Fibroblast of peridontal ligament (primary cell): ENCODE measurements at regions not wholly inside any gene's neighbourhood (a gene's known extent, or its start where the extent isn't known, plus 50 kb on each side); places are given as distances from the start of the nearest gene placed in this dataset.
"Not testable (repeated sequence)": the region's sequence is repeated elsewhere in the genome, so short reads cannot be mapped to it uniquely, and the experiment has no call there.

Experiments used
- DNase-seq: peaks from one replicate; pipeline ENCODE4 v3.0.0-alpha.2; 2010; ENCODE audit errors: extremely low read depth

DNA sequence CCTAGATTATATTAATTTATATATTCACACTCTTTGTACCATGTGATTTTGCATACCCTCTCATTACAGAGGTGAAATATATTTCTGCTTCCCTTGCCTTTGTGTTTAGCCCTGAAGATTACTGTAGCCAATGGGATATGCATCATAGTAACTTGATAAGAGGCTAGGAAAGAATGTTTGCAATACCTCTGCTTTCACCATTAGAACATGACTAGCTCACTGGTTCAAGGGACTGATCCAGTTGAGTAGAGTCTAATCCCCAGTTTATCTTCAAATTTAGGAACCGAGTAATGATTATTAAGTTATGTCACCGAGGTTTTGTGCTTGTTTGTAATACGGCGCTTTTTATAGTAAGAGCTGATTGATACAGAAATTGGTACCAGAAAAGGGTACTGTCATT, 552.6 kb upstream of the GJE1 start:
- no peak for DNase-seq

- no peak for DNase-seq
Observed at GRCh38 chr6:141576751-141577150, 556.0 kb upstream of the GJE1 start.

- DNase-seq, result peak; percentile 98
Observed at GRCh38 chr6:141562851-141563763, 569.6 kb upstream of the GJE1 start.

GRCh38 chr6:141562186-141562811, 570.4 kb upstream of the GJE1 start:
- no peak for DNase-seq

DNA sequence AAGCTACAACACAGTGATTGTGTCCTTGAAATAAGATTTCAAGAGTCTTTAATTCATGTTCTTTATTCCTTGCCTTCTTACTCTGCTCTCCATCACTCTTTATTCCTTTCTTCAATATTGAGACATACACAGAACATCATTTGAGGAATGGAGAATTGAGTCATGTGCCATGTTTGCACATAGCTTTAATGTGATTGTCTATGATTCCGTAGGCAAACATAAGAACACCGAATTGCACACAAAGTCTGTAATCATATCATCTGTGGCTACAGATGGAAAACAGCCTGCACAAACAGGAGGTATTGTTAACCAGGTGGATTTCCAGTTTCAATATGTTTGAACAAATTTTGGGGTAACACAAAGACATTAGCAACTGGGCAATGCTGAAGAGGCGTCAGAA, 571.6 kb upstream of the GJE1 start:
- DNase-seq, result no peak

DNA sequence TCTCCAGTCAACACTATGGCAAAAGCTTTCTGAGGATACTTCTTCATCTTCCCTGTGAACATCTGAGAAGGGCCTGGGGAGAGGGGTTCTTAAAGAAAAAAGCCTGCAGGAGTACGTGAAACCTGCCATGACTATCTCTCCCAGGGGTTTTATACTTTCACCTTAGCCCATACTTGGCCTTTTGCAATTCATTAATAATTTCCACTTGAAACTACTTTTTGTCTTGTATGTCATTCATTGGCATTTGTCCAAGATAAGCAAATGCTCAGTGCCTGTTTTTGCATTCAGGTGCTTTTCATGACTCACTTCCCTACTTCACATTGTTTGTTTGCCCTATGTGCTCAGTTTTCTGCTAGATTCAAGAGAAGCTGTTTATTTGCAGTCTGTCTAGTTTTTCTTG, 580.3 kb upstream of the GJE1 start:
- no peak for DNase-seq

GRCh38 chr6:141552031-141552430, 580.7 kb upstream of the GJE1 start:
- no peak for DNase-seq

DNA sequence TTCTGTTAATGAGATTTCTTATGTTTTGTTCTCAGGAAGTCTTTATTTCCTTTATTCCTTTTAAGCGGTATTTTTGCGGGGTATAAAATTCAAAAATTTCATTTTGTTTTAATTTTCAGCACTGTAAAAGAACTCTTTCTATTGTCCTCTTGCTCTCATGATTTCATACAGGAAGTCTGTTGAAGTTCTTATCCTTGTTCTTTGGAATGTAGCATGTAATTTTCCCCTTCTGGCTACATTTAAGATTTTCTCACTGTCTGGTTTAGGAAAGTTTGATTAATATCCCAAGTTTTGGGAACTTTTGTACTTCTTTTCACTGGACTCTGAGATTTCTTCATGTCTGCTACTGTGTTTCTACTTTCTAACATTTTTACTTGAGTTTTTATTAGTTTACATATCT, 581.4 kb upstream of the GJE1 start:
- DNase-seq, result no peak

DNA sequence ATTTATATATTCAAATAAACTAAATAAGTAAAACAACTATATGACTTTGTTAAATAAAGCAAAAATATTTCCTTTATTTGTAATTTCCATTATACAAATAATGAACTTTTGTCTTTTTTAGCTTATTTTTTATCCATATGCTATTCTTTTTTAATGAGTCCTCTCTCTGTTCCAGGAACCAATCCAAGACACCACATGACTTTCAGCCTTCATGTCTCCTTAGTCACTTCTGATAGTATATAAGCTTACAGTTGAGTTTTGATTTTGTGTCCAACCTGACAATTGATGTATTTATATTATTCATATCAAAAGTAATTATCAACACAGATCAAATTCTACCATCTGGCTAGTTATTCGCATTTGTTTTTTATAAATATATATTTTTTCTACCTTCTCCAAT, 582.3 kb upstream of the GJE1 start:
- DNase-seq, result peak; percentile 15

DNA sequence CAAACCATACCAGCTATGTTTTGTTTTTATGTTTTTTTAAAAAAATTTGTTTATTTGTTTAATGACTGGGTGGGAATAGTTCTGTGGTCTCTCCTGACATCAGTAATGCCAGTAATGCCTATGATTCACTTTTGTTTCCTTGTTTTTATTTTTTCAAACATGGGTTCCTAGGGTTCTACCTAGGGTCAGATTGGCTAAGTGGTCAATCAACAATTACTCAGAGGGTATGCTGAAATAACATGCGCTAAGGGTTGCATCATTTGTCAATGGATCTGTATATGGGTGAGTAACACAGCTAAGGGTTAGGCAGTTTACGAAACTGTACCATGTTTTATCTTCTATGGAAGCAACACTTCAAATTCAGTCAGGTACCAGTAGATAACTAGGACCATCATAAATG, 583.8 kb upstream of the GJE1 start:
- peak; percentile 27 for DNase-seq

- peak; percentile 8 for DNase-seq
Observed at GRCh38 chr6:141541581-141542324, 591.0 kb upstream of the GJE1 start.

GRCh38 chr6:141540207-141540606, 592.5 kb upstream of the GJE1 start:
- DNase-seq, result no peak

GRCh38 chr6:141539617-141540016, 593.1 kb upstream of the GJE1 start:
- no peak for DNase-seq

- no peak for DNase-seq
Observed at GRCh38 chr6:141532211-141532610, 600.5 kb upstream of the GJE1 start.

- DNase-seq, result no peak
Observed at GRCh38 chr6:141531040-141531439, 601.7 kb upstream of the GJE1 start.

- no peak for DNase-seq
Observed at GRCh38 chr6:141528596-141528995, 604.1 kb upstream of the GJE1 start.

DNA sequence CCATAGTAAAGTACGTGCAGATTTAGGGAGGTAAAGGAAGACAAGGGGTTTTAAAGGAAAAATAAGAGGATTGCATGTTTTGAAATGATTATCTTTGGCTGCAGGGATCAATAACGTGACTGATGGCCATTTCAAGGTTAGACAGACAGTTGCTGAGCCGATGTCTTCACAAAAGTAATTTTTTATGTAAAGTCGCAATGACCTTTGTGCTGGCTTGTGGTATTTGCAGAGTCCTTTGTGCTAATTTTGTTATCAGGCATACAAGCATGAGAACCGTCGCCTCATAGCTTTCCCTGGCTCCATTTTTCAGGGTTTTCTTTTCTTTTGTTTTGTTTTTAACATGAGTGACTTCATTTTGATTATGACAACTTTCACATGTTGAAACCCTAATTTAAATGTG, 605.7 kb upstream of the GJE1 start:
- no peak for DNase-seq

GRCh38 chr6:141521440-141521839, 611.3 kb upstream of the GJE1 start:
- peak; percentile 21 for DNase-seq

- peak; percentile 49 for DNase-seq
Observed at GRCh38 chr6:141513830-141514229, 618.9 kb upstream of the GJE1 start.

- DNase-seq, result no peak
Observed at GRCh38 chr6:141510803-141511202, 621.9 kb upstream of the GJE1 start.

GRCh38 chr6:141506062-141506461, 626.7 kb upstream of the GJE1 start:
- DNase-seq, result not testable (repeated sequence)

- DNase-seq, result not testable (repeated sequence)
Observed at GRCh38 chr6:141504318-141504717, 628.4 kb upstream of the GJE1 start.

GRCh38 chr6:141501616-141502015, 631.1 kb upstream of the GJE1 start:
- no peak for DNase-seq
